ENCODE measurements at regions not wholly inside any gene's neighbourhood (a gene's known extent, or its start where the extent isn't known, plus 50 kb on each side); places are given as distances from the start of the nearest gene placed in this dataset.
"Not testable (repeated sequence)": the region's sequence is repeated elsewhere in the genome, so short reads cannot be mapped to it uniquely, and the experiment has no call there.

DNA sequence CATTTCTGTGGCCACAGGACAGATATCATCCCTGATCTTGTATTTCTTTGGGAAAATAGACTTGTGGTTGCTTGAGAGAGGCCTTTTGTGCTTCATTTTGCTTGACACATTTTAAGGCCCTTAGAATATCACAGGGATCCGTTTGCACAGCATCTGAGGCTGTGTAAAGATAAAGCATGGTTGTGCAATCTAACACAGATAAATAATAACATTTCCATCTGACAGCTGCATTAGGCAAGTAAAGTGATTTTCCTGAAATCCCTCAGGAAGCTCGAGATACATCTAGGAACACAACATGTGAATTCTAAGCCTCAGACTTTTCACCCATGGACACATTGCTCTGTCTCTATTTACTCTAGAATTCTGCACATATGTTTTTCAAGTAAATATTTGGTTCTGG lies 212.8 kb upstream of the ADAMTSL1 start:
- no peak for DNase-seq (ENCODE audit: low read depth in 2 of 3, low spot score in 1 of 3)

DNA sequence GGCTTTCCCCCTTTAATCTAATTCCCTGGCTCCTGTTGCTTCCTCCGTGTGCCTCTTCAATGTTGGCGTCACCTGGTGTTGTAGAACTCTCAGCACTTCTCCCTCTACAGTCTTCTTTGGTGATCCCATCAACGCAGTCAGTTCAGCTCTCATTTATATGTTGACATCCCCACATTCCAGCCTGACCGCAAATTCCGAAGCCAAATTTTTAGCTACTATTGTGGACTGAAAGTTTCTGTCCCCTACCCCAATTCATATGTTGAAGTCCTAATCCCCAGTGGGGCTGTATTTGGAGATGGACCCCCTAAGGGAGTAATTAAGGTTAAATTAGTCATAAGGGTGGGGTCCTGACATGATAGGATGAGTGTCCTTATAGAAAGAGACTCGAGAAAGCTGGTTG lies 210.6 kb upstream of the ADAMTSL1 start:
- DNase-seq (ENCODE audit: low read depth in 2 of 3, low spot score in 1 of 3), result no peak

DNA sequence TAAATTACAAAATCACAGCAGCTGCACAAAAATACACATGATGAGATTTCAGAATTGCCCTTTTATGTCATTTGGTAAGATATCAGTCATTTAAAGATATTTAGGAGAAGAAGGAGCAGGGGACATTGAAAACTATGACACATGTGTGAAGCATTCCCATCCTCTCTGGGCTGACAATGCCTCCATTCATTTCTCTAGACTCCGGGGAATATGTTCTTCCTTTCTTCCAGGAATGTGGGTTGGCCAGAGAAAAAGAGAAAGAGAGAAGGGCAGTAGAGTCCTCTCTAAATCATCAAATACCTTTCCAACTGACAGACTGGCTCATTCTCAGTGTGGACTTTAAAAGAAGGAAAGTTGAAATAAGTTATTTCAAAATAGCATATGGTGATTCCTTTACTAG lies 205.6 kb upstream of the ADAMTSL1 start:
- DNase-seq (ENCODE audit: low read depth in 2 of 3, low spot score in 1 of 3), result no peak

DNA sequence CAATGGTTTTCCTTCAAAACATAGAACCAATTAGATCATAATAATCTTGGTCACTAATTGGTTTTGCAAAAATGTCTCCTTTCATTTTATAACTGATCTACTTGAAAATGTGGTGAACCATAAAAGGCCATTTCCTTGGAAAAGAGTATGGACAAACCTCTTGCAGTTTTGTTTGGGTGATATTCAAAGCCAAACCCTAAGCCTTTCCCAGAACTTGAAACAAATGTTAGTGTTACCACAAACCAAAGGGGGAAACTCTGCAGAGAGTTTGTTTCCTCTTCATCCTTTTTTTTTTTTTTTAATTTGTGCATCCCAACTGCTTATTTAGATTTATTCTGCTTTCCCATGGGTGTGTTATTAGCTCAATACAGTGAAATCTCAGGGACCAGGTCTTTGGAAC lies 204.4 kb upstream of the ADAMTSL1 start:
- DNase-seq (ENCODE audit: low read depth in 2 of 3, low spot score in 1 of 3), result no peak

DNA sequence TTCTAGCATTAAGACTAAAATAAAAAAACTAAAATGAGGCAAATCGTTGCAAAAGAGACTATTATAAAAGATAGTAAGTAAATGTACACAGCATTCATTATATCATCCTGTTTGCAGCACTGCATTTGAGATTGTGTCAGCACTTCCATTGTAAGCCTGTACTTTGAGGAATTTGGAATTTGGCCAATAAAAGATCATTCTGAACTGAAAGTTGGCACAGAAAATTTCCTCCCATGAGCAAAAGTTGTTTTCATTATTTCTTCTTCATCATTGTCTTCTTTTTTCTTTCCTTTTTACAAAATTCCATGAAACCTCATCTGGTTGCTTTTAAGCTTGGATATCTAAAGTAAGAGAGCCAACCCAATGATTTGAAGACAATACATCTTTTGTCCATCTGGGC lies 199.3 kb upstream of the ADAMTSL1 start:
- no peak for DNase-seq (ENCODE audit: low read depth in 2 of 3, low spot score in 1 of 3)

DNA sequence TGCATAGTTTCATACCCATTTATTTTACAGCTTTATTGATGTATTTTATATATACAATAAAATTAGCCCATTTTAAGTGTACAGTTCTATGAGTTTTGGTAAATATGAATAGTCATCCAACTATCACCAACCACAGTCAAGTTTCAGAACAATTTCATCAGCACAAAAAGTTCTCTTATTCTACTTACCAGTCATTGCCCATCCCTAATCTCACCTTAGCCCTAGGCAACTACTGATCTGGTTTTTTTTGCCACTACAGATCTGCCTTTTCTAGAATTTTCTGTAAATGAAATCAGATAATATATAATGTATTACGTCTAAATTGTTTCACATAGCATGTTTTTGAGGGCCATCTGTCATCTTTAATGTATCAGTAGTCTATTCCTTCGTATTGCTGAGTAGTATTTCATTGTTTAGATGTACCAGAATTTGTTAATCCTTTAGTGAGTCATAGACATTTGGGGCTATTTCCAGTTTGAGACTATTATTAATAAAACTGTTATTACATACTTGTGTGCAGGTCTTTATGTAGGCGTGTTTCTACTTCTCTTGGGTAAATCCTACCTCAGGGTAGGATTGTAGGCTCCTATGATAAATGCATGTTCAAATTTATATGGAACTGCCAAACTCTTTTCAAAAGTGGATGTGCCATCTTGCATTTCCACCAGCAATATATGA lies 198.5 kb upstream of the ADAMTSL1 start:
- no peak for DNase-seq (ENCODE audit: low read depth in 2 of 3, low spot score in 1 of 3)

DNA sequence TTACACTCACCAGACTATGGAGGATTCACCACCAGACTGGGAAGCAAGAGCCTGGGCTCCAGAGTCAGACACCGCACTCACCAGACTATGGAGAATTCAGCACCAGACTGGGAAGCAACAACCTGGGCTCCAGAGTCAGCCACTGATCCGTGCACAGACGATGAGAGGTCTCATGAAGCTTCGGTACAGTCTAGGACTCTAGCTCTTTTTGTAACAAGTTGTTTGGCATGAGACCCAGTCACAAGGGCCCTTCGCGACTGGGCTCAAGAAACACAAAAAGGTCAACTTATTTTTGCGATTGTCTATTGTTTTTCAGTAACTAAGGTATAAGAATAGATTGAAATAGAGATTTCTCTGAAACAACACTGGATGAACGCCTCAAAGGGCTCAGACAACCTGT lies 192.7 kb upstream of the ADAMTSL1 start:
- no peak for DNase-seq (ENCODE audit: low read depth in 2 of 3, low spot score in 1 of 3)

DNA sequence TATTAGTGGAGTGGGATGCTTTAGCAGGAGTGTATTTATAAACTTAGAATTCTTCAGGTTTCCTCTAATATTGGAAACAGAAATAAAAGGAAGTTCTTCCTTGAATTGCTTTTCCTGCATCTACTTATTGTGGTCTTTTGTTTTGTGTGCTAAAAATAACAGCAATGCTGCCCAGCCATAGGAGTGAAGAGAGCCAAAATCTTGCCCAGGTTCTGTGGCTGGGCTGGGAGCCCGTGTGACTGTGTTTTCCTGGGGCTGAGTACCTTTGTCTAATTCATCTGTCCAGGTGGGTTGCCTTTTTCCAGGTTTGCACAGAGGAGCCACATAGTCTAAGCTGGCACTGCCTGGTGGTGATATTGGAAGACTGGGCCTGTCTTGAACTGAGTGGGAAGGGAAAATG lies 179.7 kb upstream of the ADAMTSL1 start:
- no peak for DNase-seq (ENCODE audit: low read depth in 2 of 3, low spot score in 1 of 3)

DNA sequence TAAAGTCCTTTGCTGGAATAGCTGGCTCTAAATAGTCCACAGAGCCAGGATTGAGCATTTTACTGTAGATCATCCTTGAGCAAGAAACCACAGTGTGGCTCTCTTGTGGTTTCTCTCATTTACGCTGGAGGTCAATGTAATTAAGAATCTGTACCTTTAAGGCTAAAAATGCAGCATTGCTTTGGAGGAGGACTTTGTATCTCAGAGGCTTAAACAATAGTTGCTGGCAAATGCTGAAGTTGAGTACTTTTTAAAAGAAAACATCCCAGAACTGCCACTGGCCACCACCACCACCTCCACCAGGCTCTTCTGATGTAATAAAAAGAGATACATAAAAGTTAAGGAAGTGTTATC lies 177.3 kb upstream of the ADAMTSL1 start:
- DNase-seq (ENCODE audit: low read depth in 2 of 3, low spot score in 1 of 3), result no peak

DNA sequence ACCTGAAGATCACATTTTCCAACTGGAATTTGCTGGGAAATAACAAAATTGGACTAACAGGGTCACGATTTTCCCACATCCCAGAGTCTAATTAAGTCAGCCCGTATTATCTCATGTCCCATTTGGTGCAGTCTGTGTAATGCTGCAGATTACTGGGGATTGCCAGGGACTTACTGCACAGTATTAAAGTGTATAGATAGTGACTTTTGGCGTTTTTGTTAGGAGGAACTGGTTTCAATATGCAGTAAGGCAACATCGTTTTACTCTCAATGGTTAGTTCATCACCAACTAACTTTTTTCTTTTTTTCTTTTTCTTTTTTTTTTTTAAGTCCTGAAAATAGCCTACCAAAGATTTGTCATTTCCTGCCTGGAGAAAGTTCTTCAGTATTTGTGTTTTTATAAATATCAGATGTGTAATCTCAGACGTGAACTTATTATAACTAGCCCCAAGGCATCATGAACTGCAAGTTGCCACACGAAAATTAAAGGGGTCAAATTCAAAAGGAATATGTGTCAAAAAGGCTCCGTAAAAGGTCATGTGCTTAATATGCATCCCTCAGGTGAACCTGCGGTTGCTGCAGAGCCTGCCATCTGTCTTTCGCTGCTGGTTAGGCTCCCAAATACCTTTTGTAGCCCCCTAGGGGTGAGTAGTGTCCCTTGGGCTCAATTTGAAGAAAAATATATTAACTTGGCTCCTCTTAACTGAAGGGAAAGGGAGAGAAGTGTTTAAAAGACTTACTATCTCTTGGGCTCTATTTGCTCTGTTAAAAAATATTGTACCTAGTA lies 176.7 kb upstream of the ADAMTSL1 start:
- DNase-seq (ENCODE audit: low read depth in 2 of 3, low spot score in 1 of 3), result no peak

DNA sequence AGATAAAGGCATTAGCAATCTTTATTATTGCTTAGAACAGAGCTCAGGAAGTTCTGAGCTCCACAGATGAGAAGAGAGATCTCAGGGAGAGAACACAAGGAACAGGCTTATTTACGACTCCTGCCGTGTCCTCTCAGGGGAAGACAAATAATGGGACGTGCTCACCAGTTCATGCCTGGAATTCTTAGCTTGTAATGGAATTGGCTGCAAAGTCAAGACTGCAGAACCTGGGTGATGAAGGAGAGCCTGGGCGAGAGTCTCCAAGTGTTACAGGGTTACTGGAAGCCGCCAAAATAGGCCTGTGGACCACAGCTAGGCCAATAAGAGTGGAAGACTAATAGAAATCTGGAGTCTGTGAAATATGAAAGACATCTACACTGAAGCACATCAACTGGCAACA lies 174.5 kb upstream of the ADAMTSL1 start:
- no peak for DNase-seq (ENCODE audit: low read depth in 2 of 3, low spot score in 1 of 3)

DNA sequence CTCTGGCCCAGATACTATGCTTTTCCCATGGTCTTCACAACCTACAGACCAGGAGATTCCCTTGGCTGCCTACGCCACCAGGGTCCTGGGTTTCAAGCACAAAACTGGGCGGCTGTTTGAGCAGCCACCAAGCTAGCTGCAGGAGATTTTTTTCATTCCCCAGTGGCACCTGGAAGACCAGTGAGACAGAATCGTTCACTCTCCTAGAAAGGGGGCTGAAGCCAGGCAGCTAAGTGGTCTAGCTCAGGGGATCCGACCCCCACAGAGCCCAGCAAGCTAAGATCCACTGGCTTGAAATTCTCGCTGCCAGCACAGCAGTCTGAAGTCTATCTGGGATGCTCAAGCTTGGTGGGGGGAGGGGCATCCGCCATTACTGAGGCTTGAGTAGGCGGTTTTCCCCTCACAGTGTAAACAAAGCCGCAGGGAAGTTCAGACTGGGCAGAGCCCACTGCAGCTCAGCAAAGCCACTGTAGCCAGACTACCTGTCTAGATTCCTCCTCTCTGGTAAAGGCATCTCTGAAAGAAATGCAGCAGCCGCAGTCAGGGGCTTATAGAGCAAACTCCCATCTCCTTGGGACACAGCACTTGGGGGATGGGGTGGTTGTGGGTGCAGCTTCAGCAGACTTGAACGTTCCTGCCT lies 168.7 kb upstream of the ADAMTSL1 start:
- not testable (repeated sequence) for DNase-seq (ENCODE audit: low read depth in 2 of 3, low spot score in 1 of 3)

DNA sequence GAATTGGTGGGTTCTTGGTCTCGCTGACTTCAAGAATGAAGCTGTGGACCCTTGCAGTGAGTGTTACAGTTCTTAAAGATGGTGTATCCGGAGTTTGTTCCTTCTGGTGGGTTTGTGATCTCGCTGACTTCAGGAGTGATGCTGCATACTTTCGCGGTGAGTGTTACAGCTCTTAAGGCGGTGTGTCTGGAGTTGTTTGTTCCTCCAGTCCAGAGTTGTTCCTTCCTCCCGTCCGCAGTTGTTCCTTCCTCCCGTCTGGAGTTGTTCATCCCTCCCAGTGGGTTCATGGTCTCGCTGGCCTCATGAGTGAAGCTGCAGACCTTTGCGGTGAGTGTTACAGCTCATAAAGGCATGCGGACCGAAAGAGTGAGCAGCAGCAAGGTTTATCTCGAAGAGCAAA lies 159.6 kb upstream of the ADAMTSL1 start:
- DNase-seq (ENCODE audit: low read depth in 2 of 3, low spot score in 1 of 3), result no peak

DNA sequence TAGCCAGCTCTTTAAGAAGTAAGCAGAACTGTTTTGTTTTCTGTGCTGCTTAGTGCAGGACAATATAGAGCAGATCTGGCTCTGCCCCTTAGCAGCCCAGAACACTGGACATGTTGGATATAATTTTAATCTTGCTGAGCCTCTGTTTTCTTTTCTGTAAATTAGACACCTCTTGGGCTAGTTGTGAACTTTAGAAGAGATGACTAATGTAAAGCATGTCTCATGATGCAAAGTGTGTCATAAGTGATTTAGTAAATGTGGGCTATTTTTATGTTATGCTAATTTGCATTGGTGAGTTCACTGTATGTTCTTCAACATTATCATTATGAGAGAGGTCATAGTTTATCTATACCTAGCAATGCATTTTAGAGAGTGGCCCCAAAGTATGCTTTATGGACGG lies 156.1 kb upstream of the ADAMTSL1 start:
- DNase-seq (ENCODE audit: low read depth in 2 of 3, low spot score in 1 of 3), result no peak

DNA sequence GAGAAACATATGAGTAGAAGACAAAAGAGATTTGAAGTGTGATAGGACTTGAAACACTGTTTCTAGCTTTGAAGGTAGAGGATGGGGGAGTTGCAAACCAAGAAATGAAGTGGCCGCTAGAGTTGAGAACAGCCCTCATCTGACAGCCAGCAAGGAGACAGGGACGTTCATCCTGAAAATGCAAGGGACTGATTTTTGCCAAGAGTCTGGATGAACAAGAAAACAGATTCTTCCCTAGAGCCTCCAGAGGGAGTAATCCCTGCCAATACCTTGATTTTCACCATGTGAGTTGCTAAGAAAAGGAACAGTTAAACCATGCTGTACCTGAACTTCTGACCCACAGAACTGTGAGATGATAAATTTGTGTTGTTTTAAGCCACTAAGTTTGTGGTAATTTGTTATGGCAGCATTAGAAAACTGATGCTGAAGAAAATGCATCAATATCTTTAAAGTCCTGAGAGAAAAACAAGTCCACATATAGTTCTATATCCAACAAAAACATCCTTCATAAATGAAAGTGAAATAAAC lies 154.0 kb upstream of the ADAMTSL1 start:
- no peak for DNase-seq (ENCODE audit: low read depth in 2 of 3, low spot score in 1 of 3)

DNA sequence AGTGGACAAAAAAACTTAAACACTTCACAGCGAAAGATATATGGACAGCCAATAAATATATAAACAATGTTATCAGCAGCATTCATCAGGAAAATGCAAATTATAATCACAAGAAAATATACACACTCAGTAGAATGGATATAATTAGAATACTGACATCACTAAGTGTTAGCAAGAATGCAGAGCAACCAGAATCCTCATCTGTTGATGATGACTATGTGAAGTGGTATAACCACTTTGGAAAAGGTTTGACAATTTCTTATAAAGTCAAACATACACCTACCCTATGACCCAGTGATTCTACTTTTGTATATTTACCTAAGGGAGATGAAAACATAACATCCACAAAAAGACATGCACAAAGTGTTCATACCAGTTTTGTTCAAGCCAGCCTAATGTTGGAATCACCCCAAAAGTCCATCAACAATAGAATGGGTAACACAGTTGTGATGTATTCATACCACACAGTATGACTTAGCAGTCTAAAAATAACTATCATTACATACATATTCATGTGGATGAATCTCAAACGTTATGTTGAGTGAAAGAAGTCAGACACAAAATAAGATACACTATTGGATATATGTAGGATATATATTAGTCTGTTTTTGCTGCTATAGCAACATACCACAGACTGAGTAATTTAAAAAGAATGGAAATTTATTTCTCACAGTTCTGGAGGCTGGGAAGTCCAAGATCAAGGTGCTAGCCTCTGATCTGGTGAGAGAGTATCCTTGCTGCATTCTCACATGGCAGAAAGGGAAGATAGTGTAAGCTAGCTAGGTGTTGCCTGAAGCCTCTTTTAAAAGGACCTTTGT lies 148.8 kb upstream of the ADAMTSL1 start:
- no peak for DNase-seq (ENCODE audit: low read depth in 2 of 3, low spot score in 1 of 3)

DNA sequence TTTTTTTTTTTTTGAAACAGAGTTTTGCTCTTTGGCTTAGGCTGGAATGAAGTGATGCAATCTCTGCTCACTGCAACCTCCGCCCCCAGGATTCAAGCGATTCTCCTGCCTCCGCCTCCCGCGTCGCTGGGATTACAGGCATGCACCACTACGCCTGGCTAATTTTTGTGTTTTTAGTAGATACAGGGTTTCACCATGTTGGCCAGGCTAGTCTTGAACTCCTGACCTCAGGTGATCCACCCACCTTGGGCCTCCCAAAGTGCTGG lies 148.3 kb upstream of the ADAMTSL1 start:
- not testable (repeated sequence) for DNase-seq (ENCODE audit: low read depth in 2 of 3, low spot score in 1 of 3)

DNA sequence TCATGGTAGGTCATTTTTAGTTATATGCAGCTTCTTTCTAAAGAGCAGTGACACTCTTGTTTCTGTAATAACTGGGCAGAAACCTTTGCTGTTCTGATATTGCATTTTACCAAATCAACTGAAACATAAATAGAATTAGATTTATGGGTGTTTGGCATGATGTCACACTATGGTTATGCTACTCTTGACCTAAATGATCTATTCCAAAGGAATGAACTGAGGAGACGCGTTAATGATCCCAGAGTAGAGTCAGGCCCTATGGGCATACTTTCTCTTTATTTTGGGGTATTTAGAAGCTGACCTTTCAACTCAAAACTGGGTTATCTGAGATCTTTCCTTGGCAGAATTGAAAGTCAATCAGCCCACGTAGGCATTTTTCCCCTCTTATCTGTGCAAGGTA lies 146.8 kb upstream of the ADAMTSL1 start:
- no peak for DNase-seq (ENCODE audit: low read depth in 2 of 3, low spot score in 1 of 3)

DNA sequence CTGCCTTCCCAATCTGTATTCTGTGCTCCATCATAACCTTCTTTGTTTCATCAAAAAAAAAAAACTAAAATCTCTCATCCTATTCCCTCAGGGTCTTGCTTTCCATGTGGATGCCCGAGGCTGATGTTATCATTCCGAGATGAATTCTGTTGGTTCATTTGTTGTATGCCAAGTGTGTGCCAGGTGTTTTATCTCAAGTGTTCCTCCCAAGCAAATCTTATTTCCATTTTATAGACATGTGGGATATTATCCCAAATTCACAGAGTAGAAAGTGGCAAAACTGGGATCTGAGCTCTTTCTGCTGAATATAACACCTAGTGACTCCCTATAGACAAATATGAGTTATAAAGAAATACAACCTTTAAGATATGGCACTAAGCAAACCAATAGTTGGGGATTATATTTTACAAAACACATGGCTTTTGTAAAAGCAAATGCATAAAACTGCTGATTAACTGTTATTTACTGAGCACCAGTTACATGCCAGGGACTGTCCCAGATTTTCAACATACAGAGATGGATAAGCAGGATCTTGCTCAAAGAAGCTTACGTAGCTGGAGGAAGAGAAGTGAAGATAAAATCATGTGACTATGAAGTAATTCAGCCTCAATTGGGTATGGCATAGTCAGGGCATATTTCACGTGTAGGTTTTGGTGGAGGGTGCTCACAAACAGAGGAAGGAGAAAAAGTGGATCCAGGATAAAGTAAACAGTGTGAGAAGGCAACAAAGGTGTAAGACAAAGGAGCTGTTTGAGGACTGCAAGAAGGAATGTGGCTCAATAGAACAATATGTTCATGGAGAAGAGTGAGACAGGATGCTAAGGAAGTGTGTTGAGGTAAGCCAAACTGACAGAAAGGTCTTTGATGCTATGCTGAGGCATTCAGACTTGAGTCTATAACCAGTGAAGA lies 143.3 kb upstream of the ADAMTSL1 start:
- DNase-seq (ENCODE audit: low read depth in 2 of 3, low spot score in 1 of 3), result no peak

DNA sequence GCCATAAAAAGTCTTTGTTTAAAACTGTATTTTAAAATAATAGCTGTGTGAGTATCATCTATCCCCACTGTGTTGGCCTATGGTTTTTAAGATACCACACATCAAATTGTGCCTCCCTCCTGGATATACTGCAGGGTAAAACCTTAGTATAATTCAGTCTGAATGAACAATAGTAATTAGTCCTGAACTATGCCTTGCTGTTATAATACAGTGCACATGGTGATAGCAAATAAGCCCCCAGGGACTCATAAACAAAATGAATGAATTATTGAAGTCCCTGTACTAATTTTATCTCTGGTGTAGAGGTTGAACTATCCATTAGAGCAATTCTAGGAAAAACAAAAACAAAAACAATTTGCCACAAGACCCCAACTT lies 142.7 kb upstream of the ADAMTSL1 start:
- no peak for DNase-seq (ENCODE audit: low read depth in 2 of 3, low spot score in 1 of 3)

DNA sequence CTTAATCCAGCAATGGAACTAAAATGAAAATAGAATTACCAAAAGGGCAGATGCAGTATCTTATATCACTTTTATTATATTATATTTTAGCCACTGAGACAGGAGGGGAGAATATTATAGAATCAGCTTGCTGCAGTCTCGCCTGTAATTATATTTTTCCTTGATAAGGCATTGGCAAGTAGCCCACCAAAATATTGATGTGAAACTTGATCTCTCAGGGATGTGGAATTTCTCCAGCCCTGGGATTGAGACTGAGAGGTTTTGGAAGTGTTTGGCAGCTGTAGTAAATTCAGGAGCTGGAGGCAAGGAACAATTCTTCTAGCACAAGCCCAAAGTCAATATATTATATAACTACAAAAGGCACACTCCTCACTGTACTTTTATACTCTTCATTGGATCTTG lies 142.1 kb upstream of the ADAMTSL1 start:
- DNase-seq (ENCODE audit: low read depth in 2 of 3, low spot score in 1 of 3), result no peak
